Urinary bladder (tissue), 3 donors: ENCODE measurements at regions not wholly inside any gene's neighbourhood (a gene's known extent, or its start where the extent isn't known, plus 50 kb on each side); places are given as distances from the start of the nearest gene placed in this dataset.

ENCODE experiments used
- DNase-seq: peaks from one replicate; pipeline ENCODE4 v3.0.0-alpha.2; 2015; ENCODE audit errors: extremely low spot score
- H3K27ac ChIP-seq: one replicate; pipeline ENCODE4 v1.5.1; 2013; ENCODE audit warnings: low read depth, mild to moderate bottlenecking, moderate library complexity
- H3K36me3 ChIP-seq: one replicate; pipeline ENCODE4 v1.6.1; 2013; ENCODE audit warnings: mild to moderate bottlenecking, moderate library complexity; ENCODE audit not compliant: insufficient read depth
- H3K4me1 ChIP-seq: one replicate; pipeline ENCODE4 v1.6.1; 2013; ENCODE audit warnings: mild to moderate bottlenecking, moderate library complexity; ENCODE audit not compliant: insufficient read depth
- H3K4me3 ChIP-seq: one replicate; pipeline ENCODE4 v1.5.1; 2013; ENCODE audit warnings: low read depth, low read length
- WGBS: extraction: QIAGEN DNeasy Blood & Tissue Kit; methylation state at CpG from one replicate; pipeline ENCODE4 v1.1.7; 2013; 5-methylcytosine and 5-hydroxymethylcytosine counted together
- donor health status: healthy with polysubstance abuse.
- donor health status: healthy.

- H3K27ac ChIP-seq = no peak overlapping the region
- no peaks in the 10 kb centered on the region for H3K4me1 ChIP-seq
- no peak overlapping the region for H3K4me3 ChIP-seq
- DNase-seq = peak; percentile 13
- no peaks in the 10 kb centered on the region for H3K36me3 ChIP-seq
- WGBS = 41% methylated on average over 2 of the region's 2 CpGs
These were observed 244.1 kb upstream of the TNC start for GRCh38 chr9:115362101-115362500.

GRCh38 chr9:115362640-115363039 is 244.7 kb upstream of the TNC start:
- peak; percentile 11 for DNase-seq
- 79% methylated on average over 2 of the region's 2 CpGs for WGBS
- Histone ChIP-seq H3K27ac (no peak overlapping the region), H3K4me1 (no peaks in the 10 kb centered on the region), H3K4me3 (no peak overlapping the region), H3K36me3 (no peaks in the 10 kb centered on the region)

- Histone ChIP-seq H3K4me3 (no peak overlapping the region), H3K4me1 (no peaks in the 10 kb centered on the region), H3K36me3 (no peaks in the 10 kb centered on the region), H3K27ac (no peak overlapping the region)
- DNase-seq = no peak
- WGBS = 94% methylated on average over 4 of the region's 4 CpGs
These were observed 247.0 kb upstream of the TNC start for GRCh38 chr9:115364991-115365390.

GRCh38 chr9:115367321-115367720 is 249.4 kb upstream of the TNC start:
- DNase-seq = no peak
- H3K4me3 ChIP-seq = no peak overlapping the region
- H3K27ac ChIP-seq = no peak overlapping the region
- no peaks in the 10 kb centered on the region for H3K4me1 ChIP-seq
- 96% methylated on average over 4 of the region's 4 CpGs for WGBS
- no peaks in the 10 kb centered on the region for H3K36me3 ChIP-seq

- WGBS = 90% methylated on average over 2 of the region's 2 CpGs
- H3K4me1 ChIP-seq = no peaks in the 10 kb centered on the region
- H3K36me3 ChIP-seq = no peaks in the 10 kb centered on the region
- H3K4me3 ChIP-seq = no peak overlapping the region
- no peak overlapping the region for H3K27ac ChIP-seq
- DNase-seq = no peak
These were observed 250.0 kb upstream of the TNC start for GRCh38 chr9:115367780-115368525.

GRCh38 chr9:115369322-115369957 is 251.5 kb upstream of the TNC start:
- H3K36me3 ChIP-seq = no peaks in the 10 kb centered on the region
- H3K27ac ChIP-seq = no peak overlapping the region
- no peak overlapping the region for H3K4me3 ChIP-seq
- peak; percentile 31 for DNase-seq
- H3K4me1 ChIP-seq = no peaks in the 10 kb centered on the region
- WGBS = 27% methylated on average over 5 of the region's 5 CpGs

GRCh38 chr9:115373000-115373709 is 255.2 kb upstream of the TNC start:
- no peak overlapping the region for H3K4me3 ChIP-seq
- H3K4me1 ChIP-seq = no peaks in the 10 kb centered on the region
- H3K36me3 ChIP-seq = no peaks in the 10 kb centered on the region
- no peak overlapping the region for H3K27ac ChIP-seq
- DNase-seq = no peak
- 90% methylated on average over 6 of the region's 6 CpGs for WGBS

GRCh38 chr9:115373710-115374045 is 255.7 kb upstream of the TNC start:
- Histone ChIP-seq H3K4me3 (no peak overlapping the region), H3K36me3 (no peaks in the 10 kb centered on the region), H3K4me1 (no peaks in the 10 kb centered on the region), H3K27ac (no peak overlapping the region)
- DNase-seq = no peak

- WGBS = 97% methylated on average over 4 of the region's 4 CpGs
- H3K4me1 ChIP-seq = no peaks in the 10 kb centered on the region
- no peak overlapping the region for H3K27ac ChIP-seq
- no peak overlapping the region for H3K4me3 ChIP-seq
- no peak for DNase-seq
- no peaks in the 10 kb centered on the region for H3K36me3 ChIP-seq
These were observed 256.8 kb upstream of the TNC start for GRCh38 chr9:115374724-115375268.

- WGBS = 93% methylated on average over 3 of the region's 3 CpGs
- Histone ChIP-seq H3K4me1 (no peaks in the 10 kb centered on the region), H3K27ac (no peak overlapping the region)
These were observed 260.3 kb upstream of the TNC start for GRCh38 chr9:115378241-115378640.

GRCh38 chr9:115378758-115379157 is 260.8 kb upstream of the TNC start:
- Histone ChIP-seq H3K4me1 (no peaks in the 10 kb centered on the region), H3K27ac (no peak overlapping the region), H3K4me3 (no peak overlapping the region), H3K36me3 (no peaks in the 10 kb centered on the region)
- no peak for DNase-seq

More at GRCh38 chr9:115378241-115378640, 260.3 kb upstream of the TNC start:
- no peak overlapping the region for H3K4me3 ChIP-seq
- H3K36me3 ChIP-seq = no peaks in the 10 kb centered on the region
- DNase-seq = no peak

GRCh38 chr9:115379719-115380118 is 261.8 kb upstream of the TNC start:
- Histone ChIP-seq H3K4me3 (no peak overlapping the region), H3K36me3 (no peaks in the 10 kb centered on the region), H3K27ac (no peak overlapping the region), H3K4me1 (no peaks in the 10 kb centered on the region)
- DNase-seq = no peak
- WGBS = 93% methylated on average over 3 of the region's 3 CpGs

GRCh38 chr9:115382865-115383264 is 264.9 kb upstream of the TNC start:
- 95% methylated on average over 2 of the region's 2 CpGs for WGBS

More at GRCh38 chr9:115382865-115383264, 264.9 kb upstream of the TNC start:
- Histone ChIP-seq H3K27ac (no peak overlapping the region), H3K4me1 (no peaks in the 10 kb centered on the region), H3K4me3 (no peak overlapping the region), H3K36me3 (no peaks in the 10 kb centered on the region)
- DNase-seq = no peak
